ENCODE measurements at regions not wholly inside any gene's neighbourhood (a gene's known extent, or its start where the extent isn't known, plus 50 kb on each side); places are given as distances from the start of the nearest gene placed in this dataset.
"Not testable (repeated sequence)": the region's sequence is repeated elsewhere in the genome, so short reads cannot be mapped to it uniquely, and the experiment has no call there.

DNA sequence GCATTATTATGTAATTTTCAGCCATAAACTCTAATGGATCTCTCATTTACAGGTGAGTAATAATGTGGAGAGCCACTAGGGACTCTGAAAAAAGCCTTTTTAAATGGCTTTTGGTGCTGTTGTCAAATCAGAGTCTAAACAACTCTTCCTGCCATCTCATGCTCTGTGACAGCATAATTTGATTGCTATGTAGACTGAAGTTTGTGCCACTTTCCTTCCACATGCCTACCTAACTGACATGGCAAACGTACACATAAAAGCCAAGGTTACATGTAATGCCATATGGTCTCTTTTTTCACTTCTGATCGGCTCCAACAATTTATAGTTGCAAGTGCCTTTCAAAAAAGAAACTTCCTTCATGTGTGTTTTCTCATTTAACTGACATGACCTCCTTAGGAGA lies 94.3 kb downstream of the SH2D1A start:
- H3K27me3 Mint-ChIP-seq (ENCODE audit: insufficient read depth, low read depth), result no peaks in the 10 kb centered on the region
- H2AFZ ChIP-seq (replicated peaks), result no peak overlapping the region
- no peaks in the 10 kb centered on the region for H4K20me1 ChIP-seq (ENCODE audit: low read depth)
- H3K4me3 Mint-ChIP-seq, result no peak overlapping the region
- H3K4me3 ChIP-seq, result no peak overlapping the region
- H3K36me3 ChIP-seq, result no peaks in the 10 kb centered on the region
- peaks cover 20% of the 10 kb centered on the region for H3K4me1 Mint-ChIP-seq
- H3K79me2 ChIP-seq (ENCODE audit: low read depth), result no peaks in the 10 kb centered on the region
- no peak overlapping the region for H3K27ac ChIP-seq
- DNase-seq (ENCODE audit: low spot score), result no peak
- no peaks in the 10 kb centered on the region for H3K9me3 Mint-ChIP-seq
- H3K27me3 ChIP-seq, result no peaks in the 10 kb centered on the region
- H3K9me3 ChIP-seq (ENCODE audit: low read depth), result no peaks in the 10 kb centered on the region
- H3F3A ChIP-seq (ENCODE audit: low read depth), result no peaks in the 10 kb centered on the region
- H3K9ac ChIP-seq, result no peak overlapping the region
- peaks cover 2% of the 10 kb centered on the region for H3K36me3 Mint-ChIP-seq
- H3K4me2 ChIP-seq, result no peak overlapping the region
- H3K4me1 ChIP-seq, result no peaks in the 10 kb centered on the region
- TF ChIP-seq, protein P1, sequence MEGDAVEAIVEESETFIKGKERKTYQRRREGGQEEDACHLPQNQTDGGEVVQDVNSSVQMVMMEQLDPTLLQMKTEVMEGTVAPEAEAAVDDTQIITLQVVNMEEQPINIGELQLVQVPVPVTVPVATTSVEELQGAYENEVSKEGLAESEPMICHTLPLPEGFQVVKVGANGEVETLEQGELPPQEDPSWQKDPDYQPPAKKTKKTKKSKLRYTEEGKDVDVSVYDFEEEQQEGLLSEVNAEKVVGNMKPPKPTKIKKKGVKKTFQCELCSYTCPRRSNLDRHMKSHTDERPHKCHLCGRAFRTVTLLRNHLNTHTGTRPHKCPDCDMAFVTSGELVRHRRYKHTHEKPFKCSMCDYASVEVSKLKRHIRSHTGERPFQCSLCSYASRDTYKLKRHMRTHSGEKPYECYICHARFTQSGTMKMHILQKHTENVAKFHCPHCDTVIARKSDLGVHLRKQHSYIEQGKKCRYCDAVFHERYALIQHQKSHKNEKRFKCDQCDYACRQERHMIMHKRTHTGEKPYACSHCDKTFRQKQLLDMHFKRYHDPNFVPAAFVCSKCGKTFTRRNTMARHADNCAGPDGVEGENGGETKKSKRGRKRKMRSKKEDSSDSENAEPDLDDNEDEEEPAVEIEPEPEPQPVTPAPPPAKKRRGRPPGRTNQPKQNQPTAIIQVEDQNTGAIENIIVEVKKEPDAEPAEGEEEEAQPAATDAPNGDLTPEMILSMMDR (IDR thresholded peaks at IDR 0.05), result no peak
- TF ChIP-seq EZH2 (IDR thresholded peaks at IDR 0.05) (no peak), EZH2phosphoT487 (IDR thresholded peaks at IDR 0.05) (no peak)
- H3K27ac Mint-ChIP-seq, result no peak overlapping the region

- no peak overlapping the region for H3K4me3 ChIP-seq
- H3K36me3 ChIP-seq, result no peaks in the 10 kb centered on the region
- no peaks in the 10 kb centered on the region for H3K27me3 ChIP-seq
- H3K4me2 ChIP-seq, result no peak overlapping the region
- peaks cover 20% of the 10 kb centered on the region for H3K4me1 Mint-ChIP-seq
- no peaks in the 10 kb centered on the region for H3K27me3 Mint-ChIP-seq (ENCODE audit: insufficient read depth, low read depth)
- no peak overlapping the region for H3K27ac ChIP-seq
- H4K20me1 ChIP-seq (ENCODE audit: low read depth), result no peaks in the 10 kb centered on the region
- no peak for DNase-seq (ENCODE audit: low spot score)
- no peak overlapping the region for H2AFZ ChIP-seq (replicated peaks)
- H3K27ac Mint-ChIP-seq, result no peak overlapping the region
- H3K79me2 ChIP-seq (ENCODE audit: low read depth), result no peaks in the 10 kb centered on the region
- no peak overlapping the region for H3K4me3 Mint-ChIP-seq
- no peaks in the 10 kb centered on the region for H3F3A ChIP-seq (ENCODE audit: low read depth)
- H3K4me1 ChIP-seq, result no peaks in the 10 kb centered on the region
- H3K36me3 Mint-ChIP-seq, result peaks cover 2% of the 10 kb centered on the region
- no peaks in the 10 kb centered on the region for H3K9me3 ChIP-seq (ENCODE audit: low read depth)
- H3K9me3 Mint-ChIP-seq, result no peaks in the 10 kb centered on the region
- TF ChIP-seq EZH2phosphoT487 (IDR thresholded peaks at IDR 0.05), result no peak
- TF ChIP-seq, protein P1 (IDR thresholded peaks at IDR 0.05), result no peak
- no peak for TF ChIP-seq EZH2 (IDR thresholded peaks at IDR 0.05)
- H3K9ac ChIP-seq, result no peak overlapping the region
Observed at GRCh38 chrX:124441971-124442590, 95.7 kb downstream of the SH2D1A start.

- Mint-ChIP-seq H3K36me3 (no peaks in the 10 kb centered on the region), H3K27me3 (ENCODE audit: insufficient read depth, low read depth) (peaks cover 2% of the 10 kb centered on the region), H3K4me1 (no peaks in the 10 kb centered on the region), H3K9me3 (no peaks in the 10 kb centered on the region), H3K4me3 (no peak overlapping the region), H3K27ac (no peak overlapping the region)
- H4K20me1 ChIP-seq (ENCODE audit: low read depth), result no peaks in the 10 kb centered on the region
- H3K27ac ChIP-seq, result no peak overlapping the region
- no peaks in the 10 kb centered on the region for H3K36me3 ChIP-seq
- DNase-seq (ENCODE audit: low spot score), result no peak
- H3F3A ChIP-seq (ENCODE audit: low read depth), result no peaks in the 10 kb centered on the region
- H3K4me2 ChIP-seq, result no peak overlapping the region
- H3K9ac ChIP-seq, result no peak overlapping the region
- H3K4me1 ChIP-seq, result no peaks in the 10 kb centered on the region
- no peak overlapping the region for H2AFZ ChIP-seq (replicated peaks)
- TF ChIP-seq EZH2phosphoT487 (IDR thresholded peaks at IDR 0.05) (no peak), EZH2 (IDR thresholded peaks at IDR 0.05) (no peak)
- TF ChIP-seq, protein P1 (IDR thresholded peaks at IDR 0.05), result no peak
- H3K4me3 ChIP-seq, result no peak overlapping the region
- no peaks in the 10 kb centered on the region for H3K79me2 ChIP-seq (ENCODE audit: low read depth)
- no peaks in the 10 kb centered on the region for H3K9me3 ChIP-seq (ENCODE audit: low read depth)
- no peaks in the 10 kb centered on the region for H3K27me3 ChIP-seq
Observed at GRCh38 chrX:124455966-124456365, 109.6 kb downstream of the SH2D1A start.

- not testable (repeated sequence) for H3K9me3 Mint-ChIP-seq; H3K9me3 ChIP-seq (ENCODE audit: low read depth); H3K4me2 ChIP-seq; H3K4me3 Mint-ChIP-seq; H3K79me2 ChIP-seq (ENCODE audit: low read depth); H3K36me3 ChIP-seq; H3K27ac ChIP-seq; H3K27me3 Mint-ChIP-seq (ENCODE audit: insufficient read depth, low read depth); H4K20me1 ChIP-seq (ENCODE audit: low read depth); H3K36me3 Mint-ChIP-seq; H3K27ac Mint-ChIP-seq; H3K4me1 Mint-ChIP-seq; H3F3A ChIP-seq (ENCODE audit: low read depth); H3K27me3 ChIP-seq; H3K9ac ChIP-seq; DNase-seq (ENCODE audit: low spot score); H2AFZ ChIP-seq (replicated peaks); H3K4me3 ChIP-seq; H3K4me1 ChIP-seq
Observed at GRCh38 chrX:124459851-124460250, 113.5 kb downstream of the SH2D1A start.
